Liver (tissue), 8 donors: ENCODE measurements at regions not wholly inside any gene's neighbourhood (a gene's known extent, or its start where the extent isn't known, plus 50 kb on each side); places are given as distances from the start of the nearest gene placed in this dataset.
A peak's percentile ranks its signal among the peaks of the same experiment; 100 is the strongest.

Experiments
- DNase-seq: peaks from one replicate; pipeline ENCODE4 v3.0.0-alpha.2; 2017; ENCODE audit warnings: low spot score
- H3K27ac ChIP-seq, 2 donors: one replicate each; pipeline ENCODE4 v1.7.0; 2013; ENCODE audit warnings: inconsistent platforms in 2 of 2, low read length in 2 of 2, control low read depth in 1 of 2, low read depth in 1 of 2, mild to moderate bottlenecking in 1 of 2
- H3K27me3 ChIP-seq, 4 donors: one replicate each; pipeline versions ENCODE4 v1.6.1 to v1.7.0; 2013; ENCODE audit warnings: low read length in 3 of 4, inconsistent platforms in 1 of 4, mild to moderate bottlenecking in 1 of 4, moderate library complexity in 1 of 4; ENCODE audit not compliant: control insufficient read depth in 4 of 4, insufficient read depth in 4 of 4
- H3K36me3 ChIP-seq, 4 donors: one replicate each; pipeline versions ENCODE4 v1.6.1 to v1.7.0; 2013; ENCODE audit warnings: low read length in 3 of 4, mild to moderate bottlenecking in 3 of 4, low read depth in 1 of 4, moderate library complexity in 1 of 4; ENCODE audit not compliant: control insufficient read depth in 4 of 4, insufficient read depth in 3 of 4
- H3K4me1 ChIP-seq, 4 donors: one replicate each; pipeline versions ENCODE4 v1.6.1 to v1.7.0; 2013; ENCODE audit warnings: low read length in 3 of 4, mild to moderate bottlenecking in 3 of 4, moderate library complexity in 1 of 4; ENCODE audit not compliant: control insufficient read depth in 4 of 4, insufficient read depth in 4 of 4
- H3K4me3 ChIP-seq, 3 donors: one replicate each; pipeline versions ENCODE4 v1.6.1 to v1.7.0; 2013; ENCODE audit warnings: low read length in 3 of 3, control low read depth in 1 of 3, low read depth in 1 of 3, mild to moderate bottlenecking in 1 of 3
- H3K9ac ChIP-seq, 2 donors: one replicate each; pipeline ENCODE4 v1.7.0; 2013; ENCODE audit warnings: low read length in 2 of 2, mild to moderate bottlenecking in 2 of 2, moderate library complexity in 2 of 2, control low read depth in 1 of 2, low read depth in 1 of 2
- H3K9me3 ChIP-seq, 4 donors: one replicate each; pipeline versions ENCODE4 v1.6.1 to v1.7.0; 2013; ENCODE audit warnings: low read length in 3 of 4; ENCODE audit not compliant: control insufficient read depth in 4 of 4
- ATF3 ChIP-seq: IDR thresholded peaks from 2 replicates; pipeline ENCODE4 v1.6.1; 2016; ENCODE audit warnings: antibody characterized with exemption
- EGR1 ChIP-seq, 2 donors: IDR thresholded peaks; 2 replicates each; pipeline ENCODE4 v1.6.1; 2016 to 2018; ENCODE audit warnings: antibody characterized with exemption in 2 of 2, low read depth in 2 of 2
- FOXA1 ChIP-seq: IDR thresholded peaks from 2 replicates; pipeline ENCODE4 v1.6.1; 2016; ENCODE audit warnings: antibody characterized with exemption
- GABPA ChIP-seq, 2 donors: IDR thresholded peaks in 1 of 2; conservative IDR thresholded peaks in 1 of 2; 2 replicates each; pipeline ENCODE4 v1.6.1; 2016; ENCODE audit warnings: antibody characterized with exemption in 2 of 2, mild to moderate bottlenecking in 1 of 2, moderate library complexity in 1 of 2
- HNF4A ChIP-seq, 2 donors: conservative IDR thresholded peaks; 2 replicates each; pipeline ENCODE4 v1.6.1; 2016; ENCODE audit warnings: antibody characterized with exemption in 2 of 2, mild to moderate bottlenecking in 2 of 2
- HNF4G ChIP-seq: IDR thresholded peaks from 2 replicates; pipeline ENCODE4 v1.6.1; 2016; ENCODE audit warnings: antibody characterized with exemption
- JUND ChIP-seq, 2 donors: IDR thresholded peaks; 2 replicates each; pipeline ENCODE4 v1.6.1; 2016; ENCODE audit warnings: antibody characterized with exemption in 2 of 2
- MAX ChIP-seq: IDR thresholded peaks from 2 replicates; pipeline ENCODE4 v1.6.1; 2016; ENCODE audit warnings: antibody characterized with exemption
- NR2F2 ChIP-seq: IDR thresholded peaks from 2 replicates; pipeline ENCODE4 v1.6.1; 2016; ENCODE audit warnings: antibody characterized with exemption
- RAD21 ChIP-seq, 2 donors: IDR thresholded peaks; 2 replicates each; pipeline ENCODE4 v1.6.1; 2016; ENCODE audit warnings: antibody characterized with exemption in 2 of 2, mild to moderate bottlenecking in 2 of 2
- SP1 ChIP-seq: IDR thresholded peaks from 2 replicates; pipeline ENCODE4 v1.6.1; 2018; ENCODE audit warnings: antibody characterized with exemption, mild to moderate bottlenecking
- TAF1 ChIP-seq: conservative IDR thresholded peaks from 2 replicates; pipeline ENCODE4 v1.6.1; 2016; ENCODE audit warnings: antibody characterized with exemption, mild to moderate bottlenecking
- YY1 ChIP-seq: IDR thresholded peaks from 2 replicates; pipeline ENCODE4 v1.6.1; 2016; ENCODE audit warnings: antibody characterized with exemption, mild to moderate bottlenecking
- WGBS: extraction: QIAGEN DNeasy Blood & Tissue Kit; methylation state at CpG from one replicate; pipeline ENCODE4 v1.1.7; 2013; 5-methylcytosine and 5-hydroxymethylcytosine counted together
- TF ChIP-seq, protein P1 (sequence below): IDR thresholded peaks from 2 replicates; pipeline ENCODE4 v1.6.1; 2016; ENCODE audit warnings: antibody characterized with exemption, mild to moderate bottlenecking
- TF ChIP-seq, protein P2 (sequence below): IDR thresholded peaks from 2 replicates; pipeline ENCODE4 v1.6.1; 2016; ENCODE audit warnings: antibody characterized with exemption
- TF ChIP-seq, protein P3 (sequence below): fragments of 150-350 bp; IDR thresholded peaks from 2 replicates; pipeline ENCODE4 v1.5.1; 2017; ENCODE audit warnings: improper control_type of control experiment, low read depth, low read length; ENCODE audit not compliant: missing input control
- donor health status: healthy.
- donor health status: healthy.
- donor health status: healthy.
- donor health status: healthy.
- donor health status: healthy.

DNA sequence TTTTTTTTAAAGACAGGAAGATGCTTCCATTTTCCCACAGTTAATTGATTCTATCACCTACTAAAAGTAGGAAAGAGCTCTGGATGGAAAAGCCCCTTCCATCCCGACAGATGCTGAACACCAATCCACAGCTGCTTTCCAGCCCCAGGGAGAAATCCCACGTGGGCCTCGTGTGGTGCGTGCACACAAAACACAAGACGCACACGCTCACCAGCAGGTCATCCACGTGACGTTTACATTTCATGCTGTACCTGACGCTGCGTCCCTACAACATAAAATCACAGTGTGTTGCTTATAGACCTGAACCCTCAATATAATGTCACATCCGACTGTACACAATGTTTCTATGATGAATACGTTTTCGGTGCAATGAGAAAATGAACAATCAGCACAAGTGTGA lies 50.2 kb upstream of the DACT2 start:
- TF ChIP-seq HNF4G = no peak
- TF ChIP-seq, protein P1, sequence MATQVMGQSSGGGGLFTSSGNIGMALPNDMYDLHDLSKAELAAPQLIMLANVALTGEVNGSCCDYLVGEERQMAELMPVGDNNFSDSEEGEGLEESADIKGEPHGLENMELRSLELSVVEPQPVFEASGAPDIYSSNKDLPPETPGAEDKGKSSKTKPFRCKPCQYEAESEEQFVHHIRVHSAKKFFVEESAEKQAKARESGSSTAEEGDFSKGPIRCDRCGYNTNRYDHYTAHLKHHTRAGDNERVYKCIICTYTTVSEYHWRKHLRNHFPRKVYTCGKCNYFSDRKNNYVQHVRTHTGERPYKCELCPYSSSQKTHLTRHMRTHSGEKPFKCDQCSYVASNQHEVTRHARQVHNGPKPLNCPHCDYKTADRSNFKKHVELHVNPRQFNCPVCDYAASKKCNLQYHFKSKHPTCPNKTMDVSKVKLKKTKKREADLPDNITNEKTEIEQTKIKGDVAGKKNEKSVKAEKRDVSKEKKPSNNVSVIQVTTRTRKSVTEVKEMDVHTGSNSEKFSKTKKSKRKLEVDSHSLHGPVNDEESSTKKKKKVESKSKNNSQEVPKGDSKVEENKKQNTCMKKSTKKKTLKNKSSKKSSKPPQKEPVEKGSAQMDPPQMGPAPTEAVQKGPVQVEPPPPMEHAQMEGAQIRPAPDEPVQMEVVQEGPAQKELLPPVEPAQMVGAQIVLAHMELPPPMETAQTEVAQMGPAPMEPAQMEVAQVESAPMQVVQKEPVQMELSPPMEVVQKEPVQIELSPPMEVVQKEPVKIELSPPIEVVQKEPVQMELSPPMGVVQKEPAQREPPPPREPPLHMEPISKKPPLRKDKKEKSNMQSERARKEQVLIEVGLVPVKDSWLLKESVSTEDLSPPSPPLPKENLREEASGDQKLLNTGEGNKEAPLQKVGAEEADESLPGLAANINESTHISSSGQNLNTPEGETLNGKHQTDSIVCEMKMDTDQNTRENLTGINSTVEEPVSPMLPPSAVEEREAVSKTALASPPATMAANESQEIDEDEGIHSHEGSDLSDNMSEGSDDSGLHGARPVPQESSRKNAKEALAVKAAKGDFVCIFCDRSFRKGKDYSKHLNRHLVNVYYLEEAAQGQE = no peak
- TF ChIP-seq, protein P2, sequence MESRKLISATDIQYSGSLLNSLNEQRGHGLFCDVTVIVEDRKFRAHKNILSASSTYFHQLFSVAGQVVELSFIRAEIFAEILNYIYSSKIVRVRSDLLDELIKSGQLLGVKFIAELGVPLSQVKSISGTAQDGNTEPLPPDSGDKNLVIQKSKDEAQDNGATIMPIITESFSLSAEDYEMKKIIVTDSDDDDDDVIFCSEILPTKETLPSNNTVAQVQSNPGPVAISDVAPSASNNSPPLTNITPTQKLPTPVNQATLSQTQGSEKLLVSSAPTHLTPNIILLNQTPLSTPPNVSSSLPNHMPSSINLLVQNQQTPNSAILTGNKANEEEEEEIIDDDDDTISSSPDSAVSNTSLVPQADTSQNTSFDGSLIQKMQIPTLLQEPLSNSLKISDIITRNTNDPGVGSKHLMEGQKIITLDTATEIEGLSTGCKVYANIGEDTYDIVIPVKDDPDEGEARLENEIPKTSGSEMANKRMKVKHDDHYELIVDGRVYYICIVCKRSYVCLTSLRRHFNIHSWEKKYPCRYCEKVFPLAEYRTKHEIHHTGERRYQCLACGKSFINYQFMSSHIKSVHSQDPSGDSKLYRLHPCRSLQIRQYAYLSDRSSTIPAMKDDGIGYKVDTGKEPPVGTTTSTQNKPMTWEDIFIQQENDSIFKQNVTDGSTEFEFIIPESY = no peak
- no peak for TF ChIP-seq FOXA1
- no peak for TF ChIP-seq YY1
- TF ChIP-seq TAF1 = no peak
- TF ChIP-seq MAX = no peak
- TF ChIP-seq GABPA (IDR thresholded peaks at IDR 0.05 in 1 of 2, conservative IDR thresholded peaks at IDR 0.05 in 1 of 2) = no peak
- TF ChIP-seq JUND (IDR thresholded peaks at IDR 0.05) = no peak
- TF ChIP-seq, protein P3, sequence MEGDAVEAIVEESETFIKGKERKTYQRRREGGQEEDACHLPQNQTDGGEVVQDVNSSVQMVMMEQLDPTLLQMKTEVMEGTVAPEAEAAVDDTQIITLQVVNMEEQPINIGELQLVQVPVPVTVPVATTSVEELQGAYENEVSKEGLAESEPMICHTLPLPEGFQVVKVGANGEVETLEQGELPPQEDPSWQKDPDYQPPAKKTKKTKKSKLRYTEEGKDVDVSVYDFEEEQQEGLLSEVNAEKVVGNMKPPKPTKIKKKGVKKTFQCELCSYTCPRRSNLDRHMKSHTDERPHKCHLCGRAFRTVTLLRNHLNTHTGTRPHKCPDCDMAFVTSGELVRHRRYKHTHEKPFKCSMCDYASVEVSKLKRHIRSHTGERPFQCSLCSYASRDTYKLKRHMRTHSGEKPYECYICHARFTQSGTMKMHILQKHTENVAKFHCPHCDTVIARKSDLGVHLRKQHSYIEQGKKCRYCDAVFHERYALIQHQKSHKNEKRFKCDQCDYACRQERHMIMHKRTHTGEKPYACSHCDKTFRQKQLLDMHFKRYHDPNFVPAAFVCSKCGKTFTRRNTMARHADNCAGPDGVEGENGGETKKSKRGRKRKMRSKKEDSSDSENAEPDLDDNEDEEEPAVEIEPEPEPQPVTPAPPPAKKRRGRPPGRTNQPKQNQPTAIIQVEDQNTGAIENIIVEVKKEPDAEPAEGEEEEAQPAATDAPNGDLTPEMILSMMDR = no peak
- TF ChIP-seq RAD21 (IDR thresholded peaks at IDR 0.05) = no peak
- TF ChIP-seq SP1 = no peak
- TF ChIP-seq HNF4A (conservative IDR thresholded peaks at IDR 0.05) = no peak
- TF ChIP-seq EGR1 (IDR thresholded peaks at IDR 0.05; ENCODE audit: low read depth in 2 of 2) = no peak
- TF ChIP-seq ATF3 = no peak
- no peak for TF ChIP-seq NR2F2
- H3K27ac ChIP-seq = no peak overlapping the region
- H3K27me3 ChIP-seq = peaks cover 0 to 8% (median 0%) of the 10 kb centered on the region in 4 donors
- no peaks in the 10 kb centered on the region for H3K4me1 ChIP-seq
- H3K36me3 ChIP-seq = no peaks in the 10 kb centered on the region
- DNase-seq = no peak
- no peak overlapping the region for H3K4me3 ChIP-seq
- WGBS = 74% methylated on average over 13 of the region's 13 CpGs
- H3K9me3 ChIP-seq = no peaks in the 10 kb centered on the region
- peak overlapping the region in 1 of 2 donors; percentile 36 for H3K9ac ChIP-seq
